RCC 7860 (cell line): ENCODE measurements at regions not wholly inside any gene's neighbourhood (a gene's known extent, or its start where the extent isn't known, plus 50 kb on each side); places are given as distances from the start of the nearest gene placed in this dataset.

ENCODE experiments used
- DNase-seq: peaks from one replicate; pipeline ENCODE4 v3.0.0-alpha.2; 2015; ENCODE audit warnings: low spot score
- FAIRE-seq: peaks from 2 replicates; lab custom pipeline; 2012; peaks lifted over from hg19 to GRCh38; lab: Jason Lieb, UNC

DNA sequence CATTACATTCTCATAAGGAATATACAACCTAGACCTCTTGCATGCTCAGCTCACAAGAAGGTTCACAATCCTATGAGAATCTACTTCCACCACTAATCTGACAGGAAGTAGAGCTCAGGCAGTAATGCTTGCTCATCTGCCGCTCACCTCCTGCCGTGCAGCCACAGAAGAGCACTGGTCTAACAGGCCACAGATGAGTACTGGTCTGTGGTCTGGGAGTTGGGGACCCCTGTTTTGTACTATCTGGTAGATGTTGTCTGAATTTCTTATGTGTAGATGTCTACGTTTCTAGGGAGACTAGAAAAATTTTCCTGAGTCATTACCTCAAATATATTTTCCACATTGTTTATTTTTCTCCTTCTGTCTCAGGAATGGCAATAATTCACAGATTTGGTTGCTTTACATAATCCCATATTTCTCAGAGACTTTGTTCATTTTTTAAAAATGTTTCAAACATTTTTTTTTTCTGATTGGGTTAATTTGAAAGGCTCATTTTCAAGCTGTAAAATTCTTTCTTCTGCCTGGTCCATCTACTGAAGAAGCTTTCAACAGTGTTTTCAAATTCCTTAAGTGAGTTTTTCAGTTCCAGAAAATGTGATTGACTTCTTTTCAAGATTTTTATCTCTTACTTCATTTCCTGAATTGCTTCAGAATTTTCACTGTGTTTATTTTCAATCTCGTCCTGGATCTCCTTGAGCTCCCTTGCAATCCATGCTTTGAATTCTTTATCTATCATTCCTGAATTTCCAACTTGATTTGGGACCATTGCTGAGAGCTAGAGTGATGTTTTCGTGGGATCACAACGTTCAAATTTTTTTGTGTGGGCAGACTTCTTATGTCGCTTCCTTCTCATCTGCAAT lies 1322.2 kb downstream of the PCDH9 start:
- FAIRE-seq = no peak
- DNase-seq = no peak

DNA sequence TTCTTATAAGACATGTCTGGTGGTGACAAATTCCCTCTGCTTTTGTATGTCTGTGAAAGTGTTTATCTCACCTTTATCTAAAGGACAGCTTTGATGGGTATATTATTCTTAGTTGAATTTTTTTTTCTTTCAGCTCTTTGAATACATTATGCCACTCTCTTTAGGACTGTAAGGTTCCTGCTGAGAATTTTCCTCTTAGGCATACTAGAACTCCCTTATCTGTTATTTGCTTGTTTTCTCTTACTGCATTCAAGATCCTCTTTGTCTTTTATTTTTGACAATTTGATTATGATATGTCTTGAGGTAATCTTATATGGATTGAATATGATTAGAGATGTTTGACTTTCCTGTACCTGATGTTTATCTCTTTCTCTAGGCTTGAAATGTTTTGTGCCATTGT lies 1328.4 kb downstream of the PCDH9 start:
- FAIRE-seq (no peak), DNase-seq (no peak)

DNA sequence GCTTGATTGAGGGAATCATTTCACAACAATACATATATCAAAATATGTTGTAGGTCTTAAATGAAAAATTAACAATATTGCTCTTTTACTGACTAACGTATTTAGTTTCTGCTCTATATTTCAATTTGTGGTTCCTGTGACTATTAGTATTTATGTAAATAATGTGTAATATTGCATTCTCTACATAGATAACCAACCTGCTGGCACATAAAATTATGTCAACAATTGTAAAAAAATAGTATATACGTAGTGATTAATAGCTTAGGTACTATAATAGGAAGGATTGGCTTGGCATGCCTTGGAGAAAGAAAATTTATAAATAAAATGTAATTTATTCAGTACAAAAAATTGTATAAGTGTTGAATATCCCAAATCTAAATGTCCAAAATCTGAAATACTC lies 1336.1 kb downstream of the PCDH9 start:
- FAIRE-seq (no peak), DNase-seq (no peak)

DNA sequence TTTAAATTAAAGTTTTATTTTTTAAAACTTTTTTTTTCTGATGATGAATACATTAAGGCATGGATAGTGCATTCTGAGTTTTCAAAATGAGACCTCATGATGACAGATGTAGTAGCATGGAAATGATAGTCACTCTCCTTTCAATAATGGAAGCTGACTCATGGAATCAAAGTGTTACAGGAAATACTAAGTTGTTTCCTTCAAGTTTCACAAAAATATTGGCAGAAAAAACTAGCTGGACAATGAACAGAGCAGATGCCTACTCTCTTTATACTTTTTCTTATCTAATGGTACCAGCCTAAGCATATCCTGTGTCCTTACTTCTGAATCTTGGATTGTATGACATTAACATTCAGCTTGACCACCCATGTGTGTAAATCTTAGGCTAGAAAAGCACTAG lies 1337.3 kb downstream of the PCDH9 start:
- DNase-seq = no peak
- FAIRE-seq = no peak

DNA sequence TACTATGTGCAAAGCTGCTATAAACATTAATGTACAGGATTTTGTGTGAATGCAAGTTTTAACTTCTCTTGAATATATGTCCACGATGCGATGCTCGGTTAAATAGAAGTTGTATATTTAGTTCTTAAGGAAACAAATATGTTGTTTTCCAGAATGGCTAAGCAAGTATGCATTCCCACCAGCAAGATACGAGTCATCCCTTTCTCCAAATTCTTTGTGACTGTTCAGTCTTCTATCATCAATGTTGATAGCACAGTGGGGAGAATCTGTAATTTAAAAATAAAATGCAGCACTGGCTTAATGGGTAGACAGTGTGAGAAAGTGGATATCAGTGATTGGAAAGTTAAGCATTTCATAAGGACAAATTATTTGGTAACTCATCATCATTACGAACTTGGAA lies 1340.8 kb downstream of the PCDH9 start:
- DNase-seq (no peak), FAIRE-seq (no peak)

DNA sequence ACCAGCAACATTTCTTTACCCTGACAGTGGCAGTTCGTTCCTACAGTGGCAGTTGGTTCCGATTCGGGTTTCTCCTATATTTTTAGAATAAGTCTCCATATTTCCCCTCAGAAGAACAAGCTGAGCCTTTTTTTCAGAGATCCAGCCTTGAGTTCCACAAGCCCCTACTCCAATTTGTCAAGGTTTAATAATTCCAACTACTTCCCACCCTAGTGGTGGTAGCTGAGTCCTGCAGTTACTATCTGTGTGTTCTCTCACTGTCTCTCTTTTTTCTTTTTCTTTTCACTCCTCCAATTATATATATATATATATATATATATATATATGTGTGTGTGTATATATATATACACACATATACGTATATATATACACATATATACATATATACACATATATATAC lies 1347.3 kb downstream of the PCDH9 start:
- DNase-seq = no peak
- FAIRE-seq = no peak

DNA sequence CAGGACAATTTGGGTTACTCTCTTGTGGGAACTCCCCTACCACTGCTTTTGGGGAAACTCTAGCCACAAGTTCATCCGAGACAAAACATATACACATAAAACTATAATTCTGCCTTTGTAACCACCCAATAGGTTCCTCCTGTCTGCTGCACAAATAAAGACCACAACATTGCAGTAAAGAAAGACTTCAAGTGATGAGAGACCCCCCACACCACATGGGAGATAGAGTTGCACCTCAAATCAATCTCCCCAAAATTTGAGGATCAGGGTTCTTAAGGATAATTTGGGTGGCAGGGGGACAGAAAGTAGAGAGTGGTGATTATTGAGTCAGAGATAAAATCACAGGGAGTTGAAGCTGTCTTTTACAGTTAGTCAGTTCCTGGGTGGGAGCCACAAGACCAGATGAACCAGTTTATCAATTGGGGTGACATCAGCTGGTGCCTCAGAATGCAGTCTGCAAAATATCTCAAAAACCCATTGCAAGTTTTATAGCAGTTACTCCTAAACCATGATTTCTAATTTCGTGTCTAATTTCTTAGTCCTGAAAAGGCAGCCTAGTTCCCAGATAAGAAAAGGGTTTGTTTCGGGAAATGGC lies 1348.5 kb downstream of the PCDH9 start:
- no peak for FAIRE-seq

DNA sequence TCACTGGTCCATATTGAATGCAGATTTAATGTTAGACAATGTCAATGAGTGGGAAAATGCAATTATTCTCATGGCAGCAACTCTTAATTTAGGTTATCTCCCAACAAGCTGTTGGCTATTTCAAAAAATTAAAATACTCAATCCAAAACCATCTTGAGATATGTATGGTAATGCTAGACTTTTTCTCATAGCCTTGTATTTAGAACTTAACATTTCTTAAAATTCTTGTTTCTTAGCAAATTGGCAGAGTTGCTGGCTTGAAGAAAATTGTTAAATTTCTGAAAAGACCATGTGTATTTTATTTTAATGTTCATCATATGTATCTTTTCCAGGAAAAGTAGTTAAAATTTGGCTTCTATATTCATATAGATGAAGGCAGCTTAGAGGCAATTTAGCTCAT lies 1355.1 kb downstream of the PCDH9 start:
- no peak for FAIRE-seq
- DNase-seq = no peak

More for the DNA sequence above, 1348.5 kb downstream of the PCDH9 start:
- DNase-seq = no peak

DNA sequence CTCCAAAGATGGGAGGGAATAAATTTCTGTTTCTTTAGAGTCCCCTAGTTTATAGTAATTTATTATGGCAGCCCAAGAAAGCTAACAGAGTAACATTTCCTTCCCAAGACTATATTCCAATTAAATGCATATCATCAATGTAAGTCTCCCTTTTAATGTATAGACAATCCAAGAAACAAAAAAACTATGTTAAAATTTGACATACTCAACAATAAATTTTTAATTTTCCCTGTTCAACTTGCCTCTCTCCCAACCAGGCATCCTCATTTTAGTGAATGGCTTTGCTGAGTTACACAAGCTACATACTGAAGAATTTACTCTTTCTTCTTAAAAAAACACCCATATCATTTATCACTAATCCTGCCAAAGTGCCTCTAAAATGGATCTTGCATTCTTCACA lies 1357.7 kb downstream of the PCDH9 start:
- DNase-seq (no peak), FAIRE-seq (no peak)

DNA sequence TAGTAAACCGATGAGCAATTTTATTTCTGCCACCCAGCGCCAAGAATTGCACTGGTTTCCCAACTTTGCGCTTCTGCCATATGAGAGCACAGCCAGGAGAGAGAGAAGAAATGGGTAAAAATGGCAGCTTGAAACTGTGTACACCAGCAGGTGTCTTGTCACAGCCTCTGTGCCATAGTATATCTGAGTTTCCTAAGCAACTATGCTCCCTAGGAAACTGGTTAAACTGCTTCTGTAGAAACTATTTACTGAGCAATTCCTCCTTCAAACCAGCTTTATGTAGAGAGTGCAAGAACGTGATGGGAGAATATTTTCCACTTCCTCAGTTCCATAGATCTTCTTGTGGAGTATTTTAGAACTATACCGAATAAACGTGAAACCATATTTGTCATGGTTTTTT lies 1361.3 kb downstream of the PCDH9 start:
- DNase-seq (no peak), FAIRE-seq (no peak)

DNA sequence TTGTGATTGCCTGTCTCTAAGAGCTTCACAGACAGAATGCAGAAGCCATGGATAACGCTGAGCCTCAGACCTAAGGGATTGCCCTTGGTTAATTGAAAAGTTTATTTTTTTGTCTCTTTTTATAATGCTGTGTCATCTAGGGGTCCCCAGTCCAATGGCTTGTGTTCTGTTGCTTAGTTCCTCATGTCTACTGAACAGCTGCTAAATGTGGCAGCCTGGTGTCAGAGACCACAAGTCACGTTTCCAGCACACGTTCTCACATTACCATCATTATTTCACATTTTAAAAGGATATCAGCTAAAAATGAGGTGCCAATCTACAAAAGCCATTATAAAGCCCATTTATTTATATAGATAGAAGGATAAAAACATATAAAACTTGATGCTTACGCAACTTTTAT lies 1362.0 kb downstream of the PCDH9 start:
- DNase-seq (no peak), FAIRE-seq (no peak)

DNA sequence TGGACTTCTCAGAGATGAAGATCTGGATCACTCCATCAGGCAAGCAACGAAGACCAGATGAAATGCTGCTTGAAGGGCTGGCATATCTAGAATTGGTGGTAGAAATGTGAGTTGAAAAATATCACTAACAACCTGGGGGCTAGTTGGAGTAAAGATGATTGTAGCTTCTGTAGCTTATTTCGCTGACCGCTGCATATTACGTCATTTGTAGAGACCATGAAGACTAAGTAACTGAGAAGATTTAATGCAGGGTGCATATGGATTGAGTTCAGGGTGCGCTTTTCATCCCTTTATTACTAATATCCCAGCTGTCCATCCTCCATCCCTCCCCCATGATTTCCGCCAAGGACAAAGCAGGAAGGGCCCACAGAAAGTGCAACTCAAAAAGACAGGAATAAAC lies 1364.0 kb downstream of the PCDH9 start:
- FAIRE-seq = no peak

DNA sequence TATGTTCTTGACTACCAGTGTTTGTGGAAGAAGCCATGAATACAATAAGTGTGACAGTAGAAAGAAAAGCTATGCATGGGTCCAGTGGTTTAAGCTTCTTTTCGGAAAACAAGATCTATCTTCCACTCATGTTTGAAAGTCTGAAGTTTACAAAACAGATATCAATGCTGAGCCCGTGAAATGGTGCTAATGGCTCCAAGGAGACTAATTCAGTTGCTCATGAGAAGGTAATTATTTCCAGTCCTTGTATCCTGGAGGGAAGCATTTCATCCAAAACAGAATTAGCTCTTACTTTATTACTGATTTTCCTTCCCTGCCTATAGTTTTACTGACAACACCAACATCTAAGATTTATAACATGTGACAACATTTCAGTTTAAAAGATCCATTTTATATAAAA lies 1364.9 kb downstream of the PCDH9 start:
- FAIRE-seq = no peak
- no peak for DNase-seq

More for the DNA sequence above, 1364.0 kb downstream of the PCDH9 start:
- no peak for DNase-seq

DNA sequence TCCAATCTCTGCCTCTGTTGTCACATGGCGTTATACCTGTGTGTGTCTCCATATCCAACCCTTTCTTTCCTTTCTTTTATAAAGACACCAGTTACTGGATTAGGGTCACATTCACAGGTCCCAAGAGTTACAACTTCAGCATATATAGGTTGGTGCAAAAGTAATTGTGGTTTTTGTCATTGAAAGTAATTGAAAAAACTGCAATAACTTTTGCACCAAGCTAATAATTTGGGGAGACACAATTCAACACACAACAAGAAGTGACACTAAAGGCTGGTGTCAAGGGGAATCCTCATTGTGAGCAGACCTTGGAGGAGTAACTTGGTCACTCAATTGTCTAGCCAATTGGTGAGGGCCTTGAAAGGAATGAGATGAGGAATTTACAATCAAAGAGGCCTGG lies 1366.1 kb downstream of the PCDH9 start:
- FAIRE-seq (no peak), DNase-seq (no peak)

DNA sequence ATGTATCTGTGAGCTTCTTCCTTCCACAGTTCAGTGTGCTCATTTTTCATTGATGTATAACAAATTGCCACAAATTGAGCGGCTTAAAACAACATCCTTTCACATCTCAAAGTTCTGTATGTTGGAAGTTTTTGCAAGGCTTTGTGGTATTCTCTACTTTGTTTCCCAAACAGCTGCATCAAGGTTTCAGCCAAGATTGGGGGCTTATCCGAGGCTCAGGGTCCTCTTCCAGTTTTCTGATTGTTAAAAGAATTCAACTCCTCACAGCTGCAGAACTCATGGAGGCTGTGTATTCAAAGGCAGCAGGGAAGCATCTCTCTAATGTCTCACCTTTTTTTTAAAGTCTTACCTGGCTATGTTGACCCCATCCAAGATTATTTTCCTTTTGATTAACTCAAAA lies 1369.8 kb downstream of the PCDH9 start:
- DNase-seq = no peak
- no peak for FAIRE-seq

DNA sequence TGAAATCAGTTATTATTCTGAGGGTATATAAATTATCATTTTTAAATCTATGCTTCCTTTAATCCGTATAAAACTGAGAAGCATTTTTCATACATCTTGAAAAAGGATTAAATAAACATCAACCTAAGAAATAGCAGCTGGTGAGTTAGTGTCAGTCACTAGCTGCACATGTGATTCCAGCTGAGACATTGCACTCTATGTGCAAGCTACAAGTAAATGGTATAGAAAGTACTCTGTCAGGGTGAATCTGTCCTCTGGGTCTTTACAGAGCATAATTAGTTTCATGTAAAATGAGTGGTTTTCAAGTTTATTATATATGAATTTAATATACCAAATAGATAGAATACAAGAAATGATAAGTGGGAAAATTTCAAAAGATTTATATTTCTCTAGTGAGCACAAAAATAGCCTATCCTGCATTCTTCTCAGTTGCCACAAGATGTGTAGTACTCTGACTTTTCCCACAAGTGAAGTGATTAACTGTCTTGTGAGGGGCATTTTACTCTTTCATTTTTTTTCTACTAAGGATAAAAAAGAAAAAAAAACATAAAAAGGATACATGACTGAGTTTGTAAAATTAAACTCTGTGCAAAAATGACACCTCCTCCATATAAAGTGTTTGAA lies 1372.1 kb downstream of the PCDH9 start:
- FAIRE-seq (no peak), DNase-seq (no peak)

DNA sequence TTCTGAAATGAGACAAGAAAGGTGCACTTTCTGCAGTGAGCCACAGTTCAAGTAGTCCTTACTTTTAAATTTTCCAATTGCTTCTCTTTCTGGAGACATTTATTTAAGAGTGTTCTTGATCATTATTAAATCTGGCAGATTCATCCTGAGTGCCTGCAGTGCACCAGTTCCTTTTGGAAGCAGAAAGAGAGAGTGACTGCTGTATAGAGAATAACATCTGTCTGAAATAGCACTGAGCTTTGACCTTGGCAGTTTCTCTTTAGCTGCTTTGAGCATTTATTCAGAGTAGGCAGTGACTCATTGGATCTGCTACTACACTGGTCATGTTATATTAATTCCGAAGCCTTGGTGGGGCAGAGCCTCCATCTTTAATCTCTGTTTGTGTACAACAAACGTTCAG lies 1373.7 kb downstream of the PCDH9 start:
- no peak for DNase-seq
- FAIRE-seq = no peak

DNA sequence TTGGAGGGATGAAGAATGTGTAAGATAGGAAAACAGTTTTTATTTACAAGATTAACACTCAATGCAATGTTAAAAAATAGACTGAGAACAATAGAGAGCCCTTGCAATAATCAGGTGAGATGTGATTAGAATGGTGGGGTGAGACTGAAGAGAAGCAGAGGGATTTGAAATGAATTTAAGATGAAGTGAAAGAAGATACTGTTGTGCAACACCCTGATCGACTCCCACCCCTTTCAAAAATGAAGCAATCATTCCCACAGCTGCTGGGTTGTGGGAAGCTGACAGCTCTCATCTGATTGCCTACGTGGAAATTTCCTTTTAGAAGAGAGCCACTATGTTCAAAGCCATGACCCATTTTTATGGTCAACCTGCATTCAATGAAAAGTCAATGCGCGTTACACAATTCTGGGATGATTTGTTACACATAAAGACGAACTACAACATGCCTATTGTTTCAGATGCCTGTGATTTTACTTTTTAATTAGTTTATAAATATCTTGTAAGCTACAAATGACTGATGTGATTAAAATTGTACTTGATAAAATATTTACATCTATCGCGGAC lies 1374.8 kb downstream of the PCDH9 start:
- DNase-seq = no peak
- no peak for FAIRE-seq

DNA sequence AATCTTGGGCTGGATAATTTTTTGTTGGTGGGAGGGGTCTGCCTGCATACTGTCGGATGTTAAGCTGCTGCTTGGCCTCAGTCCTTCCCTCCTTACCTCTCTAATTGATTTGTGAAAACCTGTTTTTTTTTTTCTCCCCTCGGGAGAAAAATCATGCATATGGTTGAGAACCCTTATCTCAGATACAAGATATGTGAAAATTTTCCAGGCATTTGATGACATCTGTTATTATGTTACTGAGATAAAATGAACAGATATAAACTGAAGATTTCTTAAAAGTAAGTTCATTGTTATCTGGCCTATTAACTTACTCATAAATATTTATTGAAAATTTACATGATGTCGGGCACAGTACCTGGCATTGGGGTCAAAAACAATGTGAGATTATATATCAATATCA lies 1375.7 kb downstream of the PCDH9 start:
- no peak for FAIRE-seq
- no peak for DNase-seq

DNA sequence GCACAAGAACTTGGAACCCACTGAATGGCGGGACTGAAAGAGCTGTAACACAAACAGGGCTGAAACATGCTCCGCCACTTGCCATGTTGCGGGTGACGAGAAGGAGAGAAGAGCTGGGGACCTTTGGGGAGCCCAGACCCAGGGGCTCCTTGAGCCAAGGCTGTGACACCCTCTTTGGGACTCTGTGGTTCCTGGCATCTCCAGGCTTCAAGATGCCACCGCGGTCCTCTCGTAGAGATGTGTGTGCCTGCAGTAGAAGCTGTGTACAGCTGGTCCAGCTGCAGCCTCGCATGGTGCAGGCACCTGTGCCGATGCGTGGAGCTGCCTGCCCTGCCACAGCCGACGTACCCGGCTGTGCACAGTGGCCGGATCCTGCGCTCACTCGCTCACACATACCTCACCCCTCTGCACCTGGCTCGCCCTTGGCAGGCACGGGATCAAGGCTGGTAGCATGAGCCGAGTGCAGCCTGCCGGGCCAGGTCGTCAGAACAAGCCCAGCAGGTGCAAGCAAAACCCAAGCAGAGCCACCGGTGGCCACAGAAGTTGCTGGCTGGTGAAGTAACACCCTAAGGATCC lies 1385.8 kb downstream of the PCDH9 start:
- FAIRE-seq = no peak
- no peak for DNase-seq

DNA sequence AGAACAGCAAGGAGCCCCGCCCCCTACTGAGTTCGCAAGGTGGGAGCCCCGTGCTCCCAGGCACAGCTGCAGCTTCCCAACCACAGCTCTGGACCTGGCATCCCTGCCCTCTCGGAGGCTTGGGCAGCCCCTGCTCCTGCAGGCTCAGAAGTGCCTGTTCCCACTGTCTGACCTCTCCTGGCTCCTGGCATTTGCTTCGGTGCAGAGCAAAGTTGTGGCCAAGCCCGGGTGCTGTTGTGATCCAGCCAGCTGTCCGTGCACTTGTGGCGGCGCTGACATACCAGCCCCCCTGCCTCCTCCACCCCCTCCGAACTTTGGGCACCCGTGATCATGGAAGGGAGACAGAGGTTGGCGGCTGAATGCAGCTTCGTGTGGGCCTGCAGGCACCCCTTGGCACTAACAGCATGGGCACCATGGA lies 1386.8 kb downstream of the PCDH9 start:
- FAIRE-seq = no peak
- no peak for DNase-seq
